ENCODE measurements at regions not wholly inside any gene's neighbourhood (a gene's known extent, or its start where the extent isn't known, plus 50 kb on each side); places are given as distances from the start of the nearest gene placed in this dataset.

DNA sequence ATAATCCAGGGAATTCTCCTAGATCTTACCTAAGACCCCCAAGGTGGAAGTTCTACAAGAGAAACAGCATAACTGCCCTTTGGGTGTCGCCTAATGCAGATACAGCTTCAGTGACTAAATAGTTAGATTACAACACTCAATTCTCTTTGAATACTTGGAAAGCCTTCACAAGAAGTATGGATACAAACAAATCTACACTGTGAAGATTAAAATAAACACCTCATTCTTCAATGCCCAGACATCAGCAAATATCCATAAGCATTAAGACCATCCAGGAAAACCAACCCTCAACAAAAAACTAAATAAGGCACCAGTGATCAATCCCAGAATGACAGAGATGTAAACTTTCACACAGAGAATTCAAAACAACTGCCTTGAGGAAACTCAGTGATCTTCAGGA lies 963.2 kb downstream of the PLOD2 start:
- Mint-ChIP-seq H3K4me1 (no peaks in the 10 kb centered on the region), H3K27ac (no peak overlapping the region), H3K36me3 (ENCODE audit: insufficient read depth in 1 of 3, low read depth in 3 of 3) (peaks cover 0 to 18% (median 2%) of the 10 kb centered on the region in 3 experiments; a peak in 3 of 7 replicates), H3K9me3 (peaks cover 15 to 20% of the 10 kb centered on the region in 2 experiments; a peak in 4 of 5 replicates), H3K27me3 (ENCODE audit: low read depth) (no peaks in the 10 kb centered on the region), H3K4me3 (no peak overlapping the region)
- Histone ChIP-seq H3K27ac (ENCODE audit: insufficient read length, low read depth, low read length) (no peak overlapping the region), H3K4ac (ENCODE audit: low read depth, low read length) (no peak overlapping the region), H3K23me2 (ENCODE audit: insufficient read length, low read depth, low read length, poor library complexity, severe bottlenecking) (no peaks in the 10 kb centered on the region), H4K5ac (ENCODE audit: insufficient read length, low read depth, low read length) (no peak overlapping the region), H2BK120ac (ENCODE audit: low read depth, low read length, poor library complexity, severe bottlenecking) (no peak overlapping the region), H3K9ac (ENCODE audit: extremely low read depth, insufficient read length, low read length) (no peak overlapping the region), H3K14ac (ENCODE audit: insufficient read depth, low read length) (no peak overlapping the region), H2BK5ac (ENCODE audit: insufficient read length, low read length) (no peak overlapping the region), H3K18ac (ENCODE audit: insufficient read length, low read depth, low read length) (no peak overlapping the region), H3K9me3 (ENCODE audit: control insufficient read depth, low read depth, low read length) (no peaks in the 10 kb centered on the region), H2BK20ac (ENCODE audit: low read depth, low read length, poor library complexity, severe bottlenecking) (no peak overlapping the region), H2BK12ac (ENCODE audit: insufficient read length, low read depth, low read length) (no peak overlapping the region), H2AFZ (ENCODE audit: low read length) (no peak overlapping the region), H3K4me2 (ENCODE audit: insufficient read depth, insufficient read length, low read length) (no peak overlapping the region), H4K8ac (replicated peaks; ENCODE audit: insufficient read length, low read depth, low read length) (no peak overlapping the region), H3T11ph (ENCODE audit: low read length) (no peak overlapping the region), H3K79me2 (ENCODE audit: insufficient read depth, low read length) (no peaks in the 10 kb centered on the region), H2BK15ac (ENCODE audit: low read depth, low read length) (no peak overlapping the region), H3K27me3 (ENCODE audit: insufficient read depth, low read length) (no peaks in the 10 kb centered on the region), H3K79me1 (ENCODE audit: insufficient read depth, low read depth, low read length, poor library complexity, severe bottlenecking) (no peaks in the 10 kb centered on the region), H2AK5ac (ENCODE audit: insufficient read length, low read length) (no peak overlapping the region), H3K23ac (ENCODE audit: insufficient read length, low read depth, low read length) (no peak overlapping the region), H4K91ac (ENCODE audit: insufficient read length, low read depth, low read length) (no peak overlapping the region), H3K4me1 (ENCODE audit: insufficient read depth, low read length) (no peaks in the 10 kb centered on the region), H3K56ac (ENCODE audit: insufficient read length, low read depth, low read length) (no peak overlapping the region), H4K20me1 (ENCODE audit: control insufficient read depth, insufficient read depth, insufficient read length) (no peaks in the 10 kb centered on the region)
- no peak for DNase-seq
- WGBS (ENCODE audit: extremely low coverage, insufficient read length, low lambda C conversion rate) = no CpG with 5 or more reads among the region's 1 CpG
- TF ChIP-seq, protein P1, sequence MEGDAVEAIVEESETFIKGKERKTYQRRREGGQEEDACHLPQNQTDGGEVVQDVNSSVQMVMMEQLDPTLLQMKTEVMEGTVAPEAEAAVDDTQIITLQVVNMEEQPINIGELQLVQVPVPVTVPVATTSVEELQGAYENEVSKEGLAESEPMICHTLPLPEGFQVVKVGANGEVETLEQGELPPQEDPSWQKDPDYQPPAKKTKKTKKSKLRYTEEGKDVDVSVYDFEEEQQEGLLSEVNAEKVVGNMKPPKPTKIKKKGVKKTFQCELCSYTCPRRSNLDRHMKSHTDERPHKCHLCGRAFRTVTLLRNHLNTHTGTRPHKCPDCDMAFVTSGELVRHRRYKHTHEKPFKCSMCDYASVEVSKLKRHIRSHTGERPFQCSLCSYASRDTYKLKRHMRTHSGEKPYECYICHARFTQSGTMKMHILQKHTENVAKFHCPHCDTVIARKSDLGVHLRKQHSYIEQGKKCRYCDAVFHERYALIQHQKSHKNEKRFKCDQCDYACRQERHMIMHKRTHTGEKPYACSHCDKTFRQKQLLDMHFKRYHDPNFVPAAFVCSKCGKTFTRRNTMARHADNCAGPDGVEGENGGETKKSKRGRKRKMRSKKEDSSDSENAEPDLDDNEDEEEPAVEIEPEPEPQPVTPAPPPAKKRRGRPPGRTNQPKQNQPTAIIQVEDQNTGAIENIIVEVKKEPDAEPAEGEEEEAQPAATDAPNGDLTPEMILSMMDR (conservative IDR thresholded peaks at IDR 0.05) = no peak

Measured in H9 (cell line).